Activated CD4-positive, alpha-beta T cell treated with anti-CD3 and anti-CD28 coated beads, Interleukin-2, amount 50 U/mL, for 48 hours (primary cell): ENCODE measurements at regions not wholly inside any gene's neighbourhood (a gene's known extent, or its start where the extent isn't known, plus 50 kb on each side); places are given as distances from the start of the nearest gene placed in this dataset.

Experiments
- DNase-seq, 2 experiments: peaks; one replicate each; pipeline ENCODE4 v3.0.0-alpha.2; 2020

- DNase-seq, result no peak
Measured at GRCh38 chr12:90899456-90900182, 55.4 kb downstream of the CCER1 start.

- no peak for DNase-seq
Measured at GRCh38 chr12:90897986-90898385, 57.0 kb downstream of the CCER1 start.

GRCh38 chr12:90897316-90897715 is 57.7 kb downstream of the CCER1 start:
- DNase-seq, result no peak

- DNase-seq, result no peak
Measured at GRCh38 chr12:90896821-90897220, 58.2 kb downstream of the CCER1 start.

- no peak for DNase-seq
Measured at GRCh38 chr12:90896164-90896563, 58.8 kb downstream of the CCER1 start.

- no peak for DNase-seq
Measured at GRCh38 chr12:90888316-90888715, 66.7 kb downstream of the CCER1 start.

- DNase-seq, result no peak
Measured at GRCh38 chr12:90883456-90883855, 71.5 kb downstream of the CCER1 start.

- DNase-seq, result no peak
Measured at GRCh38 chr12:90871726-90872096, 83.3 kb downstream of the CCER1 start.

GRCh38 chr12:90870971-90871725 is 83.8 kb downstream of the CCER1 start:
- no peak for DNase-seq

- DNase-seq, result no peak
Measured at GRCh38 chr12:90868626-90869025, 86.3 kb downstream of the CCER1 start.

- no peak for DNase-seq
Measured at GRCh38 chr12:90859591-90859990, 95.4 kb downstream of the CCER1 start.

GRCh38 chr12:90858252-90858651 is 96.7 kb downstream of the CCER1 start:
- DNase-seq, result no peak

- no peak for DNase-seq
Measured at GRCh38 chr12:90855534-90855933, 99.4 kb downstream of the CCER1 start.

- DNase-seq, result no peak
Measured at GRCh38 chr12:90854136-90854689, 100.8 kb downstream of the CCER1 start.

- no peak for DNase-seq
Measured at GRCh38 chr12:90851800-90852718, 102.9 kb downstream of the CCER1 start.

- DNase-seq, result no peak
Measured at GRCh38 chr12:90842477-90842876, 112.5 kb downstream of the CCER1 start.

- DNase-seq, result no peak
Measured at GRCh38 chr12:90841336-90841735, 113.6 kb downstream of the CCER1 start.

GRCh38 chr12:90839346-90839745 is 115.6 kb downstream of the CCER1 start:
- no peak for DNase-seq

- DNase-seq, result no peak
Measured at GRCh38 chr12:90836689-90837088, 118.3 kb downstream of the CCER1 start.

- no peak for DNase-seq
Measured at GRCh38 chr12:90833228-90833627, 121.7 kb downstream of the CCER1 start.

GRCh38 chr12:90832427-90832826 is 122.5 kb downstream of the CCER1 start:
- DNase-seq, result no peak

GRCh38 chr12:90831712-90832111 is 123.3 kb downstream of the CCER1 start:
- DNase-seq, result no peak

- DNase-seq, result no peak
Measured at GRCh38 chr12:90829044-90829443, 125.9 kb downstream of the CCER1 start.
